HG02943 (cell line): ENCODE measurements at regions not wholly inside any gene's neighbourhood (a gene's known extent, or its start where the extent isn't known, plus 50 kb on each side); places are given as distances from the start of the nearest gene placed in this dataset.

Experiments used
- ATAC-seq: cut with Tn5 transposase; IDR thresholded peaks from one replicate; pipeline ENCODE4 v1.9.1; 2021; ENCODE audit warnings: mild to moderate bottlenecking, low read depth, moderate library complexity; ENCODE audit not compliant: unreplicated experiment

DNA sequence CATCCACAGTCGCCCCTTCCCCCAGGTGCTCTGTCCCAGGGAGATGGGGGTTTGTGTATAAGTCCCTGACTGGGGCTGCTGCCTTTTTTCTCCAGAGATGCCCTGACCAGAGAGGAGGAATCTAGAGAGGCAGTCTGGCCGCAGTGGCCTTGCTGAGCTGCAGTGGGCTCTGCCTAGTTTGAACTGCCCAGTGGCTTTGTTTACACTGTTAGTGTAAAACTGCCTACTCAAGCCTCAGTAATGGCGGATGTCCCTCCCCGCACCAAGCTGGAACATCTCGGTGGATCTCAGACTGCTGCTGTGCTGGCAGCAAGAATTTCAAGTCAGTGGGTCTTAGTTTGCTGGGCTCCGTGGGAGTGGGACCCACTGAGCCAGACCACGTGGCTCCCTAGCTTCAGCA is 102.6 kb upstream of the GIMD1 start:
- ATAC-seq: no peak

DNA sequence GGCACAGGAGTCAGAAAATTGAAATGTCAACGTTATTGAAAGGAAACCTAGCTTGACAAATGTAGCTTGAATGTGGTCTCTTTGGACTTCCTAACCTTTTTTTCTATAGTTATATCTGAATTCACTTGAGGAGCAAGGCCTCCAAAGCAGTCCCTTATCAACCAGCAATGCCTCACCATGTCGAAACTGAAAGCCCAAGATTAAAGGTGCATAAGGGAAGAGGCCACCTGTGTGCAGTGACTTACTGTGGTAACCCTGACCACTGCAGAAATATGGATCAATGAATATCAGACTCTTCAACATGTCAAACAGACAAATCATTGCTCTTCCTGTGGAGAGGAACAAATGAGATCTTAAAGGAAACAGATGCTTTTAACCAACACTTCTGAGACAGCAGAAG is 95.0 kb upstream of the GIMD1 start:
- ATAC-seq: no peak

DNA sequence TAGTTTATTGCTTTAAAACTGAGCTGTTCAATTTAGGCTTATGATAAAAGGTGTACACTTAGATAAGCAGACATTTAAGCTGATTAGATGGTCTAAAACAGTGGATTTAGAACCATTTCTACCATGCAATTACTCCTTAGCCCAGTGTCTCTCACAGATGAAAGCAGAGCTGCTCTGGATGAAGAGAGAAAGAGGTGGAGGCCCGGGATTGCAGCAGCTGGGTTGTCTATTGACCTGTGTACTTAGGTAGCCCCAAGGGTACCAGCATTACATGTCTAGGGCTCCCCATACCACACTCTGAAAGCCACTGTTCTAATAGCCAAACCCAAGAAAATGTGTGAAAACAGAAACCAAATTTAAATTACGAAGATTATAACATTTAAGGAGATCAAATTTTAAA is 86.0 kb upstream of the GIMD1 start:
- no peak for ATAC-seq

- no peak for ATAC-seq
These were observed 85.4 kb upstream of the GIMD1 start for GRCh38 chr4:106454021-106454420.

GRCh38 chr4:106451091-106451490 is 82.5 kb upstream of the GIMD1 start:
- ATAC-seq: no peak

DNA sequence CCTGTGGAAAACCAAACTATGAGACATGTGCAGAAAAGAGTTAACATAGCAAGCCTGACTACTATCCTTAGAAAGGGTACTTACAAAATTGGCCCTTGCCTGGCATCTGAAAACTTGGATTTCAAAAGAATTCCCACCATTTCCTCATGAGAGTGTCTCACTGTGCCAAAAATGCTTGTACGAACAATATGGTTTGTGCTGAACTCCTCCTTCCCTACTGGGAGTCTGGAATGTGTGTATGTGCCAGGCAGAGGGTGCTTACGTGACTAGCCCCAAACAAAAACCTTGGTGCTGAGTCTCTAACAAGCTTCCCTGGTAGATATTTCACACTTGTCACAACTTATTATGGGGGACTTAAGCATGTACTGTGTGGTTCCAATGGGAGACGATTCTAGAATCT is 81.7 kb upstream of the GIMD1 start:
- ATAC-seq: no peak

GRCh38 chr4:106444557-106444956 is 76.0 kb upstream of the GIMD1 start:
- ATAC-seq: no peak

- ATAC-seq: no peak
These were observed 62.2 kb upstream of the GIMD1 start for GRCh38 chr4:106430797-106431196.

DNA sequence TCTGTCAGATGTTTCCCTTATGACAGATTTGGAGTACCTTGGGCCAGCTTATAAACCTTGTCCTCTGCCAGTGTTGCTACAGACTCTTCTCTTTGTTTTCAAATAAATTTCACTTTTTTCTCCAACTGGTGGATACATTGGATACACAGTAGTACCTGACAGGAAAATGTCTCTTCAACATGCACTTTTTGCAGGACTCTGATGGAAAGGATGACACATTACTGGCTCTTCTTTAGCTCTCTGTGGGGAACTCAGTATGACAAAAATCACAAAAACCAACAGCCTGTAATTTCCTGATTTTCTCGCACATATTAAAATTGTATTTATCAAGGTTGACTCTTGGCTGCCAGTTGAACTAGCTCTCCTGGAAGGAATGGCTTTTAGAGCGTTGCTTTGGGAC is 61.3 kb upstream of the GIMD1 start:
- no peak for ATAC-seq

DNA sequence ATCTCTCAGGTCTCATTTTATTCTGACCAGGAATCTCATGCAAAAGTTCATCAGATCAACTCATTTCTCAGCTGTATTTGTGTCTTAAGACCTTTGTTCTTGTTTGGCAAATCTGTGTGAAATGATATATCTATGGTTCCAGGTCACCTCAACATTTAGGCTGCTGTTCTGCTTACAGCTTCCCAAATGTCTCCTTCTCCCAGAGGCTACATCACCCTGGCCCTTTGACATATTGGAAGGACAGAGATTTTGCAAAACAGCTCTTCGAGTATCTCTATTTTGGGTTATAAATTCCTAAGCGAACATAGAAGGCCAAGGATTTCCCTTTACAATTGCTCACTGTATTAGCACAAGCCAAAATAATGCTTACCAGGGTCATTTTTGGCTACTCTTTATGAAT is 57.5 kb upstream of the GIMD1 start:
- no peak for ATAC-seq

DNA sequence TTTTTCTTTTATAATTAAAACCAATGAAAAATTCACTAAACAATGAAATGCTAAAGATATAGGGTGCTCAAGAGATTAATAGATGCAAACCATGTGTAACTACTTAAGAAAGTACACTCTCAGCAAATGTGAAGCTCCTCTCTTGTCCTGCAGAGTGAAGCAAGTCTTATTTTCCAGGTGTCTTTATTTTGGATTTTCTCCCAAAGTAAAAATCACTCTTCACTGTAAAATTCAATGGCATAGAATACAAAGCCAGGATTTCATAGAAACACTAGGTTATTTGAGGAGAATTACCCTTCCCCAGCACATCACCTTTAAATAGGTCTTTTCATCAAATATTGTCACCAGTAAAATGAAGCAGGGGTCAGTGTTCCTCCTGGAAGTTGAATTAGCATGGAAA is 57.0 kb upstream of the GIMD1 start:
- no peak for ATAC-seq

GRCh38 chr4:106424426-106424825 is 55.8 kb upstream of the GIMD1 start:
- no peak for ATAC-seq

- ATAC-seq: no peak
These were observed 55.2 kb upstream of the GIMD1 start for GRCh38 chr4:106423791-106424190.

DNA sequence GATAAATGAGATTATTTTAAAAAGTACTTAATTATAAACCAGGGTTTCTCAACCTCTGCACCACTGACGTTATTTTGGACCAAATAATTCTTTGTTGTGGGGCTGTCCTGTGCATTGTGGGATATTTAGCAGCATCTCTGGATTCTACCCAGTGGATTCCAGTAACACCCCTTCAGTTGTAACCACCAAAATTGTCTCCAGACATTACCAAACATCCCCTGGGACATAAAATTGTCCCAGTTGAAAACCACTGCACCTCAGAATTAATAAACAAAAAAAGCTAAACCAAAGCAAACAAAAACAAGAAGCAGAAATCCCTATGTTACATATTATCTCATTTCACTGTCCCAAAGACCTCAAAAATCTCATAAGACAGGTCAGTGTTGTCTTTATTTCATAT is 54.2 kb upstream of the GIMD1 start:
- no peak for ATAC-seq

DNA sequence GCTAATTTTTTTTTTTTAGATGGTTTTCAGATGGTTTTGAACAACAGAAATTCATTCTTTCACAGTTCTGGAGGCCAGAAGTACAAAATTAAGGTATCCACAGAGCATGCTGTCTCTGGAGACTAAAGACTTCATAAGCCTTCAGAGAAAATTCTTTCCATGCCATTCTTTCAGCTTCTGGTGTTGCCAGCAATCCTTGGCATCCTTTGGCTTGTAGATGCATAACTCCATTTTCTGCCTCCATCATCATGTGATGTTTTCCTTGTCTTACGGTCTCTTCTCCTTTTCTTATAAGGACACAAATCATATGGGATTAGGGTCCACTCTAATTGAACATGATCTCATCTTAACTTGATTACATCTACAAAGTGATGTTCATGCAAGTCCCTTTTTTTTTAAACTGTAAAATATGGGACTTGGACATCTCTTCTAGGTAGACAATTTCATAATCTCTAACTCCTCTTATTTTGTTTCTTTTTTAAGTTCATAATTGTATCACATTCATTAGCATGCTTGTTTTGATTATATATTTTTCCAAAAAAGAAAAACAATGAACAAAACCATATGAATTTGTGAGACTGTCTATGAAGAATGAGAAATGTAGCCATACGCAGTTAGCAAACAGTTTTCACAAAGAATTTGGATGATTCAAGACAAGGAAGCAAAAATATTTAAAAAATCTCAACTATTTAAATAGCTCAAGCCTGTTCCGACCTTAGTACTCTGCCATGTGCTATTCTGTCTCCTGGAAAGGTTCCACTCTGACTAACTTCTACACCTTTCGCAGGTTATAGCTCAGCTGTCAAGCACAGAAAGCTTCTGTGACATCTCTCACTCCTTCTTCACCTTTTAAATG is 53.1 kb upstream of the GIMD1 start:
- no peak for ATAC-seq

GRCh38 chr4:106418444-106418843 is 49.9 kb upstream of the GIMD1 start:
- no peak for ATAC-seq
